Uterus (tissue), 2 donors: ENCODE measurements at regions not wholly inside any gene's neighbourhood (a gene's known extent, or its start where the extent isn't known, plus 50 kb on each side); places are given as distances from the start of the nearest gene placed in this dataset.

Experiments
- POLR2A ChIP-seq, 2 donors: fragments of 450-650 bp; IDR thresholded peaks; one replicate each; pipeline ENCODE4 v1.6.1; 2016; ENCODE audit warnings: antibody characterized with exemption in 2 of 2, mild to moderate bottlenecking in 1 of 2, moderate library complexity in 1 of 2
- TF ChIP-seq, protein P1 (sequence below), 4 experiments: fragments of 200-600 bp in 2 of 4; fragments of 450-650 bp in 2 of 4; sonication (generic) in 2 of 4; IDR thresholded peaks; one replicate each; pipeline ENCODE4 v1.5.1; 2016 to 2019; ENCODE audit warnings: antibody characterized with exemption in 4 of 4, mild to moderate bottlenecking in 2 of 4, moderate library complexity in 1 of 4

DNA sequence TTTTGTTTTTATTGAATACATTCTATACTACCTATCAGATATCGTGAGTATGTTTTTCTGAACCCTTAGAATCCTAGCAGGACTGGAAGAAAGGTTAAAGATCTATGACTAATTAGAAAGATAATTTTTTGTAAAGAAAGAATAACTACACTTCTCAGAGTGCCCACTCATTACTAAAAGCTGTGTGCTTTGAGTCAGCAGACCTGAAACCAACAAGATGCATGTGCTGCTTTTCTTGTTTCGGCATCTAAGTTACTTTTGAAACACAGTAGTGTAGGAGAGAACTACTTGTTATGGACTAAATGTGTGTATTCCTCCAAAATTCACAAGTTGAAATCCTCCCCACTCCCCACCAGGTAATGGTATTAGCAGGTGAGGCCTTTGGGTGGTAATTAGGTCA, 127.8 kb upstream of the ESRRG start:
- no peak for TF ChIP-seq POLR2A (IDR thresholded peaks at IDR 0.05)
- TF ChIP-seq, protein P1, sequence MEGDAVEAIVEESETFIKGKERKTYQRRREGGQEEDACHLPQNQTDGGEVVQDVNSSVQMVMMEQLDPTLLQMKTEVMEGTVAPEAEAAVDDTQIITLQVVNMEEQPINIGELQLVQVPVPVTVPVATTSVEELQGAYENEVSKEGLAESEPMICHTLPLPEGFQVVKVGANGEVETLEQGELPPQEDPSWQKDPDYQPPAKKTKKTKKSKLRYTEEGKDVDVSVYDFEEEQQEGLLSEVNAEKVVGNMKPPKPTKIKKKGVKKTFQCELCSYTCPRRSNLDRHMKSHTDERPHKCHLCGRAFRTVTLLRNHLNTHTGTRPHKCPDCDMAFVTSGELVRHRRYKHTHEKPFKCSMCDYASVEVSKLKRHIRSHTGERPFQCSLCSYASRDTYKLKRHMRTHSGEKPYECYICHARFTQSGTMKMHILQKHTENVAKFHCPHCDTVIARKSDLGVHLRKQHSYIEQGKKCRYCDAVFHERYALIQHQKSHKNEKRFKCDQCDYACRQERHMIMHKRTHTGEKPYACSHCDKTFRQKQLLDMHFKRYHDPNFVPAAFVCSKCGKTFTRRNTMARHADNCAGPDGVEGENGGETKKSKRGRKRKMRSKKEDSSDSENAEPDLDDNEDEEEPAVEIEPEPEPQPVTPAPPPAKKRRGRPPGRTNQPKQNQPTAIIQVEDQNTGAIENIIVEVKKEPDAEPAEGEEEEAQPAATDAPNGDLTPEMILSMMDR (IDR thresholded peaks at IDR 0.05) = no peak
